GM21737 (cell line): ENCODE measurements at regions not wholly inside any gene's neighbourhood (a gene's known extent, or its start where the extent isn't known, plus 50 kb on each side); places are given as distances from the start of the nearest gene placed in this dataset.

Experiments used
- ATAC-seq: cut with Tn5 transposase; IDR thresholded peaks from one replicate; pipeline ENCODE4 v1.9.1; 2021; ENCODE audit warnings: mild to moderate bottlenecking, moderate library complexity; ENCODE audit not compliant: unreplicated experiment

- no peak for ATAC-seq
Observed at GRCh38 chr4:137076908-137077307, 455.4 kb downstream of the PCDH18 start.

DNA sequence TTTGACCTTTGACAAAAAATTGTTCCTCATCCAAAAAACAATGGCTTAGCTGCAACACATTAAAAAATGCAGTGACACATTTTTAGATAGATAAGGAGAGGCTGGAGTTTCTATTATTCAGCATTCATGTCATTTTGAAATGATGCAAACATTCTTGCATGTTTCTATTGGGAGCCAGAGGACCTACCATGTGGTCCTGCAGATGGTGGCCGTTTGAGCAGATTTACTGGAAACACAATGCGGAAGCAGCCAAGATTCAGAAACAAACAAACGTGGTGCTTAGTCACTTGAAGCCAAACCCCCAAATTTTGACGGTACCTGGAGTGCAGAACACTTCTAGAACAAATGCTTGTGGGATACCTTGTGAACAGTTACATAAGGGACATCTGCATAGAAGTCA lies 456.7 kb downstream of the PCDH18 start:
- ATAC-seq, result no peak

DNA sequence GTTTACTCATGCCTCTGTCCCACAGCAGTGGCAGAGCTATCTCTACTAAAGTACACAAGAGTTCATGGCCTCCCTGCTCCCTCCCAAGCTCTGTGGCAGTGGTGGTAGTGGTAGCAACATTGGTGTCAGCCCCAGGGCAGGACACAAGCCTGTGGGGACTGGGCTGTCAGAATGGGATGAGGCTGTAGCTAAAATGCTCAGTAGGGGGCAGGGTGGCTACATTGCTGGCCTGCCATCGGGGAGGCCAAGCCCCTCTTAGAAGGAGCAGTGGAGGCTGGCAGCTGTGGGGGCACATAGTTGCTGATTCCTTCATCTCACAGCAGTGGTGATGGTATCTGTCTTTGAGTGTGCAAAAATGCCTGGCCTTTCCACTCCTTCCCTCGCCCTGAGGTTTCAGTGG lies 461.7 kb downstream of the PCDH18 start:
- no peak for ATAC-seq

- no peak for ATAC-seq
Observed at GRCh38 chr4:137069473-137069872, 462.8 kb downstream of the PCDH18 start.

DNA sequence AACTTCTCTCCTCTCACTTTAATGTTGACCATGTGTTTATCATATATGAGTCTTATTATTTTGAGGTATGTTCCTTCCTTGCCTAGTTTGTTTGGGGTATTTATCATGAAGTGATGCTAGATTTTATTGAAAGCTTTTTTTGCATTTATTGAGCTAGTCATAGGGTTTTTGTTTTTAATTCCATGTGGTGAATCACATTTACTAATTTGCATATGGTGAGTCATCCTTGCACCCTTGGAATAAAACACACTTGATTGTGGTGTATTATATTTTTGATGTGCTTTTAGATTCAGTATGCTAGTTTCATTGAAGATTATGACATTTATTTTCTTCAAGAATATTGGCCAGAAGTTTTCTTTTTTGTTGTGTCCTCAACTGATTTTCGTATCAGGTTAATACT lies 464.6 kb downstream of the PCDH18 start:
- ATAC-seq, result no peak

GRCh38 chr4:137065311-137065710 lies 467.0 kb downstream of the PCDH18 start:
- no peak for ATAC-seq

- ATAC-seq, result no peak
Observed at GRCh38 chr4:137063961-137064360, 468.3 kb downstream of the PCDH18 start.

- ATAC-seq, result no peak
Observed at GRCh38 chr4:137043184-137043583, 489.1 kb downstream of the PCDH18 start.

DNA sequence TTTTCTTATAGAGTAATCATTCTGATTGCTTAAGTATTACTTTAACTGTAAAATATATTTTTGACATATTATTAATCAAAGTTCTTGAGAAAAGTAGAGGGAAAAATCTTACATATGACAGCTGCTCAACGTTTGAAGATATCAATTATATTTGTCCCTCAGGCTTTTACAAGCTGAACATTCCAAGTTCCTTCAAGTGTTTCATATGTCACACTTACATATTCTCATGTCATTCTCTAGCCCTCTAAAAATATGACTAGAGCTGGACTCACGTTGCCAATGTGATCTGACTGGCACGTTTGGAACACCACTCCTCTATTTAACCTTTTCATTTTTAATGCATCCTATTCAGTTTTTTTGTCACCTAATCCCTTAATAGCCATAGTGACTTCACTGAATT lies 492.9 kb downstream of the PCDH18 start:
- no peak for ATAC-seq

GRCh38 chr4:137032222-137032621 lies 500.1 kb downstream of the PCDH18 start:
- ATAC-seq, result no peak

- ATAC-seq, result no peak
Observed at GRCh38 chr4:137029026-137029425, 503.3 kb downstream of the PCDH18 start.

GRCh38 chr4:137025484-137026059 lies 506.7 kb downstream of the PCDH18 start:
- ATAC-seq, result no peak

DNA sequence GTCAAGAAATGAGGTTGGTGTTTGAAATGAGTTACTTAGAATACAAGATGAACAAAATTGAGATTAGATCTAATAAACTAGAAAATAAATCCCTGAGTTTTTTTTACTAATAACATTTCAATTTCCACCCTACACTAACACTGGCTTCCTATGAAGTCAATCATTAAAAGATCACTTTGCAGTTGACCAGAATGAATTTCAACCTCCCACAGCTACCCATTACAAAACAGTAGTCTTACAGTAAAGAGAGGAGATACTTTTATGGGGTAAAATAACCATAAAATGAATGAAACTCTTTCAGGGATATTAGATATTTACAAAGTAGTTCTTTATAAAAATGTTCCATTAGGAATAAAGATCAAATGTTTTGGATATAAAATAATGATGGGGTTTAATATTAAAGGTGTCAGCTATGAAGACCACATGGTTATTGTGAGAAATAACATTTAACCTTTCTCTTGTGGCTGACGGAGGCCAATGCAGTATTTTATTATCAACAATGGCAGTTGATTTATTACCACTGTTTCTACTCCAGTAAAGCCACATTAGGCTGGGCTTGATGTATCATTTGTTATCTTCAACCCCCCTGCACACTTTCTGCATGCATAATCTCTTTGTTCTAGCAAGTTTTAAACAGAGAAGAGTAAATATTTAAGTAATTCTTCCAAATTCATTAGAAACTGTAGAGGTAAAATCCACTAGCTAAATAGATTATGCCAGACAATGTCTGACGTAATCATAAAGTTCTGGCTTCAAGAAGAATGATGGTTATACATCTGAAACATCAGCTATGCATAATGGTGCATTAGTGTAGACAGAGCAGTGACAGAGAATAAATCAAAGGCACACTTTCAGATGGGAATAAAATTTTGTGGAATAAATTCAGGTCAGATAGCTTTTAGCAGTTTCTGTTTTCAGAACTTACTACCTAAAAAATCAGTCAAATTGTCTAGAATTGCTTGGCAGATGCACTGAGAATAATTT lies 516.6 kb downstream of the PCDH18 start:
- ATAC-seq, result no peak

DNA sequence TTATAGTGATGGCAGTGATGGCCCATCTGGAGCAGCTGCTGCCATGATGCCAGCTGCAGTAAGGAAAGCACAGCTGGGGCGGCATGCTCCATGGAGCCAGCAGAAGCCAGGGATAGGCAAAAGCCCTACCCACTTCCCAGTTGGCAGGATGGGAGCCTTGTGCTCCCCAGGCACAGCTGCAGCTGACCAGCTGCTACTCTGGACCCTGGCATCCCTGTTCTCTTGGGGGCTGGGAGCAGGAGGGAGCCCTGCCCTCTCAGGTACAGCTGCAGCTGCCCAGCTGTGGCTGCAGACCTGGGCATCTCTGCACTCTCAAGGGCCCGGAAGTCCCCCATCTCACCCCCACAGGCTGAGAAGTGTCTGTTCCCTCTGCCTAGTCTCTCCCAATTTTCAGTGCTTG lies 531.9 kb downstream of the PCDH18 start:
- ATAC-seq, result no peak

DNA sequence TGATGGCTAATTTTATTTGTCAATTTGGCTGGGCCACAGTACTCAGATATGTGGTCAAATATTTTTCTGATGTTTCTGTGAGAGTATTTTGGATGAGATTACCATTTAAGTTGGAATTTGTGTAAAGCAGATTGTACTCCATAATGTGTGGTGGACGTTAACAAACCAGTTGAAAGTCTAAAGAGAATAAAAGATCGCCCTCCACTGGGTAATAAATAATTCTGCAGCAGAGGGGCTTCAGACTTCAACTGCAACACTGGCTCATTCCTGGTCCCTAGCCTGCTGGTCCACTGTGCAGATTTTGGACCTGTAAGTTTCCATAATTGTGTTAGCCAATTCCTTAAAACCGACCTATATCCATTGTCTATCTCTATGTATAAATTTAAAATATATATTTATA lies 540.3 kb downstream of the PCDH18 start:
- ATAC-seq, result no peak

- ATAC-seq, result no peak
Observed at GRCh38 chr4:136985683-136986082, 546.6 kb downstream of the PCDH18 start.

- no peak for ATAC-seq
Observed at GRCh38 chr4:136967069-136967468, 565.2 kb downstream of the PCDH18 start.

GRCh38 chr4:136965478-136965877 lies 566.8 kb downstream of the PCDH18 start:
- ATAC-seq, result no peak

DNA sequence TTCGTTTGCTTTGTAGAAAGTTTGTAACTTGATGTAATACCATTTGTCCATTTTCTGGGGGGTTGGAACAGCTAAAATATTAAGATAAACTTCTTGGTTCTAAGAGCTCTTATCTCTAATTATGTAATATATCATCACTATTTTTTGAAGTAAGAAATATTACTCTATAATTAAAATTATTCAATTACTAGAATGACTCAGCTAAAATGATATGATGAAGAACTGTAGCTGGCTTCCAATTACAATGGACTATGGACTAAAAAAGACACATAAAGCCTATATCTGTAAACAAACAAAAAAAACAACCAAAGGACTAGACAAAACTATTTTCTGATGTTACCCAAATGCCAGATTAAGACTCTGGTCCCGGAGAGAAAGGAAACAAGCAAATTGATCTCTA lies 569.4 kb downstream of the PCDH18 start:
- no peak for ATAC-seq

- ATAC-seq, result no peak
Observed at GRCh38 chr4:136946307-136946907, 585.9 kb downstream of the PCDH18 start.

DNA sequence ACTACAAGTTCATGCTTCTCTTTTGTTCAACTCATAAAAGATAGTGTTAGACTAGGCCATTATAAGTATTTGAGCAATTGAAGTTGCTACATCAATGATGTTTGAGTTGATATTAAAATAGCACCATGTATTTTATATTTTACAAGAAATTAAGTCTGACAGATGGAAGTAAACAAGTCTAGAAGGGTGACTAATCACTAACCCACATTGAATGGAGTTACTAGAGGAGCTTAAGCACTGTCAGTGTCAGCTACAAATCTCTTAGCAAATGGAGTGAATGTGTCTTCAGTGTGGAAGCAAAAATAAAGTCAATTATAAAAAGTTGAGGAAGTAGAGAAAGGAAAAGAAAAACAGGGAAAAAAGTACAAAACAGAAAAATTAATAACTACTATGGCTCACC lies 592.5 kb downstream of the PCDH18 start:
- ATAC-seq, result no peak

DNA sequence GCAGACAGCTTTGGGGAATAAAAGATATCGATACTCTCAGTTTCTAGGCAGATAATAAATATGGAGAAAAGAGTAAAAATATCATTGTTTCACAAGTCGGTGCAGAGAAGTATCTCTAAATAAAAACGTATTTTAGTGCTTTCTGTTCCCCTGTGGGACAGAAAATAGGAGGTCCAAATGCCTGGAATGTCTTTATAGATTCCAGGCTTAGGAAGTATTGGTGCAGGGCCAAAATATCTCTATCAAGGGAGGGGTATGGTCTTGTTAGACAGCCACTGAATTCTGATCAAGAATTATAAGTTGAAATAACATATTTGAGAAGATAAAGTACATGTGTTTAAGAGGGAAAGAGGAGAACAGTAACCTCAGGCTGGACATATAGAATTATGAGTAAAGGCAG lies 596.4 kb downstream of the PCDH18 start:
- no peak for ATAC-seq
